Frontal cortex (tissue), 3 donors: ENCODE measurements at regions not wholly inside any gene's neighbourhood (a gene's known extent, or its start where the extent isn't known, plus 50 kb on each side); places are given as distances from the start of the nearest gene placed in this dataset.

Experiments
- DNase-seq, 2 donors: peaks; one replicate each; pipeline ENCODE4 v3.0.0; 2012; ENCODE audit warnings: low spot score in 2 of 2
- FAIRE-seq: peaks from 2 replicates; lab custom pipeline; 2012; peaks lifted over from hg19 to GRCh38; lab: Jason Lieb, UNC
- donor health status: control.
- donor health status: control.
- donor health status: control.

GRCh38 chr1:222250376-222250775 lies 297.5 kb downstream of the HHIPL2 start:
- FAIRE-seq (no peak), DNase-seq (no peak)

- DNase-seq = no peak
- FAIRE-seq = no peak
Measured at GRCh38 chr1:222247811-222248310, 300.0 kb downstream of the HHIPL2 start.

- DNase-seq (no peak), FAIRE-seq (no peak)
Measured at GRCh38 chr1:222247081-222247480, 300.8 kb downstream of the HHIPL2 start.

GRCh38 chr1:222243902-222244301 lies 304.0 kb downstream of the HHIPL2 start:
- FAIRE-seq (no peak), DNase-seq (no peak)

- DNase-seq (no peak), FAIRE-seq (no peak)
Measured at GRCh38 chr1:222242492-222242891, 305.4 kb downstream of the HHIPL2 start.

- FAIRE-seq (no peak), DNase-seq (no peak)
Measured at GRCh38 chr1:222241410-222241809, 306.5 kb downstream of the HHIPL2 start.

- DNase-seq = no peak
- no peak for FAIRE-seq
Measured at GRCh38 chr1:222240536-222241181, 307.2 kb downstream of the HHIPL2 start.

- FAIRE-seq (no peak), DNase-seq (no peak)
Measured at GRCh38 chr1:222239130-222239529, 308.8 kb downstream of the HHIPL2 start.

GRCh38 chr1:222234351-222234750 lies 313.6 kb downstream of the HHIPL2 start:
- FAIRE-seq (no peak), DNase-seq (no peak)

GRCh38 chr1:222233444-222234158 lies 314.3 kb downstream of the HHIPL2 start:
- FAIRE-seq (no peak), DNase-seq (no peak)

GRCh38 chr1:222232842-222233241 lies 315.1 kb downstream of the HHIPL2 start:
- no peak for DNase-seq
- FAIRE-seq = no peak

- DNase-seq (no peak), FAIRE-seq (no peak)
Measured at GRCh38 chr1:222229672-222230312, 318.1 kb downstream of the HHIPL2 start.

GRCh38 chr1:222225316-222225691 lies 322.6 kb downstream of the HHIPL2 start:
- no peak for FAIRE-seq
- no peak for DNase-seq

- DNase-seq = no peak
- no peak for FAIRE-seq
Measured at GRCh38 chr1:222224636-222225315, 323.1 kb downstream of the HHIPL2 start.

GRCh38 chr1:222224156-222224555 lies 323.7 kb downstream of the HHIPL2 start:
- DNase-seq (no peak), FAIRE-seq (no peak)

GRCh38 chr1:222223010-222223409 lies 324.9 kb downstream of the HHIPL2 start:
- FAIRE-seq = no peak
- no peak for DNase-seq

- FAIRE-seq (no peak), DNase-seq (no peak)
Measured at GRCh38 chr1:222216255-222216754, 331.6 kb downstream of the HHIPL2 start.

GRCh38 chr1:222210776-222211175 lies 337.1 kb downstream of the HHIPL2 start:
- DNase-seq = no peak
- no peak for FAIRE-seq

GRCh38 chr1:222204475-222204874 lies 343.4 kb downstream of the HHIPL2 start:
- FAIRE-seq = no peak
- DNase-seq = no peak

- DNase-seq (no peak), FAIRE-seq (no peak)
Measured at GRCh38 chr1:222202831-222203230, 345.1 kb downstream of the HHIPL2 start.
